MM.1S (cell line): ENCODE measurements at regions not wholly inside any gene's neighbourhood (a gene's known extent, or its start where the extent isn't known, plus 50 kb on each side); places are given as distances from the start of the nearest gene placed in this dataset.

Experiments
- DNase-seq: peaks from one replicate; pipeline ENCODE4 v3.0.0-alpha.2; 2015
- H2AFZ ChIP-seq: fragments of 300-600 bp; sonication (generic); 2 replicates; pipeline ENCODE4 v1.6.0; 2016; ENCODE audit warnings: antibody characterized with exemption, low read length
- H3F3A ChIP-seq: fragments of 300-600 bp; sonication (generic); 2 replicates; pipeline ENCODE4 v1.6.1; 2016; ENCODE audit warnings: mild to moderate bottlenecking, antibody characterized with exemption, low read length, moderate library complexity, mixed read lengths; ENCODE audit not compliant: insufficient read depth
- H3K27ac ChIP-seq: fragments of 300-600 bp; sonication (generic); 2 replicates; pipeline ENCODE4 v1.5.1; 2016; ENCODE audit warnings: mild to moderate bottlenecking, low read length
- H3K27me3 ChIP-seq: fragments of 300-600 bp; sonication (generic); replicated peaks from 2 replicates; pipeline ENCODE4 v1.6.0; 2016; ENCODE audit warnings: low read length; ENCODE audit not compliant: insufficient read depth
- H3K36me3 ChIP-seq: fragments of 300-600 bp; sonication (generic); replicated peaks from 2 replicates; pipeline ENCODE4 v1.6.1; 2016; ENCODE audit warnings: mild to moderate bottlenecking, low read length, mixed read lengths; ENCODE audit not compliant: insufficient read depth
- H3K4me1 ChIP-seq: fragments of 300-600 bp; sonication (generic); 2 replicates; pipeline ENCODE4 v1.6.1; 2016; ENCODE audit warnings: low read length, mixed read lengths
- H3K4me2 ChIP-seq: fragments of 300-600 bp; sonication (generic); 2 replicates; pipeline ENCODE4 v1.6.0; 2016; ENCODE audit warnings: low read depth, low read length
- H3K4me3 ChIP-seq: fragments of 300-600 bp; sonication (generic); 2 replicates; pipeline ENCODE4 v1.5.1; 2016; ENCODE audit warnings: low read length, mixed read lengths
- H3K79me2 ChIP-seq: fragments of 300-600 bp; sonication (generic); 2 replicates; pipeline ENCODE4 v1.6.1; 2016; ENCODE audit warnings: mixed run types, low read length, mixed read lengths
- H3K9ac ChIP-seq: fragments of 300-600 bp; sonication (generic); 2 replicates; pipeline ENCODE4 v1.6.1; 2016; ENCODE audit warnings: low read length, mixed read lengths
- H3K9me2 ChIP-seq: fragments of 300-600 bp; sonication (generic); replicated peaks from 2 replicates; pipeline ENCODE4 v1.6.1; 2016; ENCODE audit warnings: mild to moderate bottlenecking, low read length, mixed read lengths; ENCODE audit not compliant: insufficient read depth
- H3K9me3 ChIP-seq: fragments of 300-600 bp; sonication (generic); replicated peaks from 2 replicates; pipeline ENCODE4 v1.6.1; 2016; ENCODE audit warnings: mild to moderate bottlenecking, low read length, mixed read lengths; ENCODE audit not compliant: insufficient read depth
- H4K20me1 ChIP-seq: fragments of 300-600 bp; sonication (generic); 2 replicates; pipeline ENCODE4 v1.6.1; 2016; ENCODE audit warnings: mild to moderate bottlenecking, low read length, moderate library complexity, mixed read lengths; ENCODE audit not compliant: insufficient read depth
- CTCF ChIP-seq: fragments of 300-600 bp; sonication (generic); IDR thresholded peaks from 2 replicates; pipeline ENCODE4 v1.5.1; 2016; ENCODE audit warnings: antibody characterized with exemption, low read length, mixed read lengths
- EZH2 ChIP-seq: fragments of 300-600 bp; sonication (generic); optimal IDR thresholded peaks from 2 replicates; pipeline ENCODE3; 2017; ENCODE audit warnings: low read depth, mild to moderate bottlenecking, antibody characterized with exemption, low read length, mixed read lengths
- EZH2phosphoT487 ChIP-seq: fragments of 300-600 bp; sonication (generic); IDR thresholded peaks from 2 replicates; pipeline ENCODE4 v1.6.1; 2018; ENCODE audit warnings: antibody characterized with exemption, low read length

GRCh38 chr2:134191835-134192234 is 62.0 kb upstream of the MGAT5 start:
- Histone ChIP-seq H3K9me2 (no peaks in the 10 kb centered on the region), H3F3A (0 out of 2 replicates have a peak, but pooled peaks cover 8% of the 10 kb centered on the region), H3K4me1 (peaks cover 30% of the 10 kb centered on the region), H3K27me3 (no peaks in the 10 kb centered on the region), H2AFZ (no peak overlapping the region), H3K27ac (no peak overlapping the region), H3K4me3 (no peak overlapping the region), H3K4me2 (no peak overlapping the region), H4K20me1 (no peaks in the 10 kb centered on the region), H3K9me3 (no peaks in the 10 kb centered on the region), H3K79me2 (peaks cover 97% of the 10 kb centered on the region), H3K36me3 (no peaks in the 10 kb centered on the region), H3K9ac (no peak overlapping the region)
- no peak for DNase-seq
- TF ChIP-seq CTCF (no peak), EZH2phosphoT487 (no peak), EZH2 (no peak)

- peaks cover 97% of the 10 kb centered on the region for H3K79me2 ChIP-seq
- TF ChIP-seq EZH2phosphoT487 (no peak), CTCF (no peak), EZH2 (no peak)
- peaks cover 39% of the 10 kb centered on the region for H3K4me1 ChIP-seq
These were observed 60.9 kb upstream of the MGAT5 start for GRCh38 chr2:134193006-134193405.

GRCh38 chr2:134194519-134194918 is 59.4 kb upstream of the MGAT5 start:
- no peak overlapping the region for H3K4me2 ChIP-seq
- H3K79me2 ChIP-seq, result peaks cover 97% of the 10 kb centered on the region
- no peak for DNase-seq
- no peak overlapping the region for H3K9ac ChIP-seq
- no peaks in the 10 kb centered on the region for H3K36me3 ChIP-seq
- no peaks in the 10 kb centered on the region for H3K9me2 ChIP-seq
- no peak for TF ChIP-seq EZH2
- TF ChIP-seq EZH2phosphoT487, result no peak
- no peak for TF ChIP-seq CTCF
- no peaks in the 10 kb centered on the region for H3K27me3 ChIP-seq
- peaks cover 29% of the 10 kb centered on the region for H3K4me1 ChIP-seq
- no peak overlapping the region for H2AFZ ChIP-seq
- H3K9me3 ChIP-seq, result no peaks in the 10 kb centered on the region
- no peak overlapping the region for H3K4me3 ChIP-seq
- H3K27ac ChIP-seq, result no peak overlapping the region
- no peaks in the 10 kb centered on the region for H4K20me1 ChIP-seq
- H3F3A ChIP-seq, result peaks cover 10% of the 10 kb centered on the region; the same call in 1 of the 2 replicates

More at GRCh38 chr2:134193006-134193405, 60.9 kb upstream of the MGAT5 start:
- no peak for DNase-seq
- Histone ChIP-seq H3K27me3 (no peaks in the 10 kb centered on the region), H3K36me3 (no peaks in the 10 kb centered on the region), H4K20me1 (no peaks in the 10 kb centered on the region), H2AFZ (no peak overlapping the region), H3K4me2 (no peak overlapping the region), H3K4me3 (no peak overlapping the region), H3K9me3 (no peaks in the 10 kb centered on the region), H3K9me2 (no peaks in the 10 kb centered on the region), H3K9ac (no peak overlapping the region), H3K27ac (no peak overlapping the region), H3F3A (0 out of 2 replicates have a peak, but pooled peaks cover 8% of the 10 kb centered on the region)
